Glomerular endothelial cell (primary cell): ENCODE measurements at regions not wholly inside any gene's neighbourhood (a gene's known extent, or its start where the extent isn't known, plus 50 kb on each side); places are given as distances from the start of the nearest gene placed in this dataset.
"Not testable (repeated sequence)": the region's sequence is repeated elsewhere in the genome, so short reads cannot be mapped to it uniquely, and the experiment has no call there.

Experiments used
- DNase-seq: peaks from one replicate; pipeline ENCODE4 v3.0.0-alpha.2; 2011; ENCODE audit warnings: low read depth, low spot score; ENCODE audit errors: extremely low read depth

DNA sequence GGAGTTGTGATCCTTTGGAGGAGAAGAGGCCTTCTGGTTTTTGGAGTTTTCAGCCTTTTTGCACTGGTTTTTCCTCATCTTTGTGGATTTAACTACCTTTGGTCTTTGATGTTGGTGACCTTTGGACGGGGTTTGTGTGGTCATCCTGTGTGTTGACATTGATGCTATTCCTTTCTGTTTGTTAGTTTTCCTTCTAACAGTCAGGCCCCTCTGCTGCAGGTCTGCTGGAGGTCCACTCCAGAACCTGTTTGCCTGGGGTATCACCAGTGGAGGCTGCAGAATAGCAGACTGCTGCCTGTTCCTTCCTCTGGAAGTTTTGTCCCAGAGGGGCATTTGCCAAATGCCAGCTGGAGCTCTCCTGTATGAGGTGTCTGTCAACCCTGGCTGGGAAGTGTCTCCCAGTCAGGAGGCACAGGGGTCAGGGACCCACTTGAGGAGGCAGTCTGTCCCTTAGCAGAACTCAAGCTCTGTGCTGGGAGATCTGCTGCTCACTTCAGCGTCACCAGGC lies 149.4 kb upstream of the G2E3 start:
- not testable (repeated sequence) for DNase-seq

DNA sequence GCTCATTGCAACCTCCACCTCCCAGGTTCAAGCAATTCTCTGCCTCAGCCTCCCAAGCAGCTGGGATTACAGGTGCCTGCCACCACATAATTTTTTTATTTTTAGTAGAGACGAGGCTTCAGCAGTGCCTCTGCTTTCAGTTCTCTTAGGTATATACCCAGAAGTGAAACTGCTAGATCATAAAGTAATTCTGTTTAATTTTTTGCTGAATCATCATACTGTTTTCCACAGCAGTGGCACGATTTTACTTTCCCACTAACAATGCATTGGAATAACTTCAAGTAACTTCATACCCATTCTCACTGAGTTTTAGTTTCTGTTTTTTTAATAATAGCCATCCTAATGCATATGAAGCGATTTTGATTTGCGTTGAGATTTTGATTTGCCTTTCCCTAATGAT lies 148.0 kb upstream of the G2E3 start:
- DNase-seq, result no peak

DNA sequence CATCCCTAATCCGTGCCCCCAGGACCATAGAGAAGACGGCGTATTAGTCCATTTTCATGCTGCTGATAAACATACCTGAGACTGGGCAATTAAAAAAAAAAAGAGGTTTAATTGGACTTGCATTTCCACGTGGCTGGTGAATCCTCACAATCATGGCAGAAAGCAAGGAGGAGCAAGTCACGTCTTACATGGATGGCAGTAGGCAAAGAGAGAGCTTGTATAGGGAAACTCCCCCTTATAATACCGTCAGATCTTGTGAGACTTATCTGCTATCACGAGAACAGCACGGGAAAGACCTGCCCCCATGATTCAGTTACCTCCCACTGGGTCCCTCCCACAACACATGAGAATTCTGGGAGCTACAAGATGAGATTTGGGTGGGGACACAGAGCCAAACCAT lies 145.8 kb upstream of the G2E3 start:
- not testable (repeated sequence) for DNase-seq

DNA sequence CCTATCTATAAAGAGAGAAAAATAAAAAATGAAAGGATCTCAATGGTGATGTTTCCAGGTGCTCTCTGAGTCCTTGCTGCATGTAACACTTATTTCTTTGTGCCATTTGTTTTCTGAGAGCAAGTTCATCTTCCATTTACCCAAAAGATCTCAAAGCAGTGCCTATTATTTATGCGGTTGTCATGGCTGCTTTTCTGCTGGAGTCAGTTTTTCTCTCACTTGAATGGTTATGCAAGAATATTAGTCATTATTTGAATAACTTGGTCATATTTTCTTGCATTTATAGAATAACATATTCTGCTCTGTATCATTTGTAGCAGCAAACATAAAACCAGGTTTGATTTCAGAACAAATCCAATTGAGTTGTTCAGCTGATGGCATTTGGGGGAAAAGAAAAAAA lies 141.8 kb upstream of the G2E3 start:
- DNase-seq, result no peak

DNA sequence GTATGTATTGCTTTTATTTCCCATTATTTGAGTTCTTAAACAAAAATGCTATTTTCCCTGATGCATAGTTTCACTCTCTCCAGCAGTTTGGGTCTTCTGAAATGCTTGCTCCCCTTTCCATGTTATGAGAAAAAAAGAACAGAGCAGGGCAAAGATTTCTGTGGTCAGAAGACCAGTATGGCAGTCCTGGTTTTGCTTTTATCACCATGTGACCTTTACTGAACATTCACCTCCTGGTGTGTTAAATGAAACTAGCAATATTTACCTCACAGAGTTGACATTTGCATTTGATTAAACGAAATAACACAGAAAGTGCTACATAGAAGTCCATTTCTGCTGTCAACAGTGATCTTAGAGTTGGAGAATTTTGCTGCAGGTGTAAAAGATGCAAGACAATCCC lies 141.0 kb upstream of the G2E3 start:
- no peak for DNase-seq

DNA sequence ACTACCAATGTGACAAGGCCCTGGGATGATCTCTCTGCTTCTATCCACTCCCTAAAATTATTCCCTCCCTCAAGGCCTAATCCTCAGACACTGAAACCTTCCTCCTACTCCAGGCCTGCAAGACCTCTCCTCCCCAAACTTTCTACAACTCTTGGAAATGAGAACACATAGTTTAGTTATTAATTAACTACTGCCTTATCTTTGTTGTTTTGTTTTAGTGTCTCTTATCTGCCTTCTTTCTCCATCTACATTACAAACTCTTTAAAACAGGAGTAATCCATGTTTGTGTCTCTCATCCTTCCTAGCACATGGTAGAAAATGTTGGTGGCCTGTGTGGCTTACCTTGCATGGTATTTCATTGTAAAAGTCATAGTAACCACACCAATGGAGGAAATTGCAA lies 139.9 kb upstream of the G2E3 start:
- DNase-seq, result no peak

- DNase-seq, result no peak
Measured at GRCh38 chr14:30420515-30420914, 138.4 kb upstream of the G2E3 start.

- DNase-seq, result no peak
Measured at GRCh38 chr14:30426463-30426862, 132.5 kb upstream of the G2E3 start.

DNA sequence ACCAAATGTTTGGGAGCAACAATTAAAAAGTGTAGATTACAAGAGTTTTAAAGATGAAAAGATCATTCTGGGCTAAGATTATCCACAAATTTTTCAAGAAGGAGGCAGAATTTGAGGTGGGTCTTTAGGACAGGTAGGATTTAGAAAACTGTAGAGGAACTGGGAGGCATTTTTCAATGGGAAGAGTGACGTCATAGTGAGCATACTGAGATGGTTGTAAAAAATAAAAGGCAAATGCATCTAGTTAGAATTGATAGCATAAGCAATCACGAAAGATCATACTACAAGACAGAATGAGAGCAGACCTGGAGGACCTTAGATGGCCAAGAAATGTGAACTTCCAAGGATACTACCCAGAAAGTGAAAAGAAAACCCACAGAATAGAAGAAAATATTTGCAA lies 131.6 kb upstream of the G2E3 start:
- DNase-seq, result no peak

GRCh38 chr14:30427846-30428245 lies 131.1 kb upstream of the G2E3 start:
- DNase-seq, result no peak

- DNase-seq, result no peak
Measured at GRCh38 chr14:30431552-30431951, 127.4 kb upstream of the G2E3 start.

DNA sequence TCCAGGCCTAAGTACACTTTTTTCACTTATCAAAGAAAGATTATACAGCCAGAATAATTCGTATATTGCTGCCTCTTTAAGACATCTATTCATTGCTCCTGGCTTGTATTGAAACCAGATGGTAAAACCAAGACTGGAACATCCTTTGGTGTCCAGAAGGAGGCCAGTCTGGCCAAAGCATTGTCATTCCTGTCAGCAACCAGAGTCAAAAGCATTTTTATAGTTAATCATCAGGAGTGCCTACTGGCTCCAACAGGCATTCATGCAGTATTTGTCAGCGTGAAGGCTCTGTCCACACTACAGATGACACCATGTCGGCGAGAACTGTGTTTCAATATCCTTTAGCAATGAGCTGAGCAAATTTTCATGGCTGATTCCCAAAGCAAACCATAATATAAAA lies 118.0 kb upstream of the G2E3 start:
- DNase-seq, result no peak

DNA sequence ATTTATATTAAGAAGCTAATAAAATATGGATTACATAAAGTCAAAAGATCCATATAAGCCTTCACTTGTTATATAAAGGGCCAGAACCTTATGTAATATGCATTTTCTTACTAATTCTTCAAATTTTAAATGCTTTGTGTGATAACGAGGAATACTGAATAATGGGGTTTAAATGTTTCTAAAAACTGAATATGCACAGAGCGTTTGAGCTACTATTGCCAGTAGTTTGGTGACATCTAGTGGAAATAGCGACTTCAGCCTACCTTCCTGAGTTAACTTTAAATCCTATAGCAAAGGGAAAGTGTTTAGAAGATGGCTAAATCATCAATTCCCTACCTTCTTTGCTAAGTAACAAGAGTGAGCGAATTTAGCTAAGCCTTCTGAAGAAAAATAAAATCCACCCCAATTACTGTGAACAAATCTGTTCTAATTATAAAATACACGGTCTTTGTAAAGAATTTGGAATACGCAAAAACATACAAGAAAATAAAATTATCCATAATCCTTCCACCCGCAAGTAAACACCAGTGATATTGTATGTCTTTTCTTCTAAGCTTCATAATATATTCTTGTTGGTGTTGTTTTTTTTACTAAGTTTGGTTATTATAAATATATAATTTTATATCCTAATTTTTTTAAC lies 115.5 kb upstream of the G2E3 start:
- DNase-seq, result no peak

DNA sequence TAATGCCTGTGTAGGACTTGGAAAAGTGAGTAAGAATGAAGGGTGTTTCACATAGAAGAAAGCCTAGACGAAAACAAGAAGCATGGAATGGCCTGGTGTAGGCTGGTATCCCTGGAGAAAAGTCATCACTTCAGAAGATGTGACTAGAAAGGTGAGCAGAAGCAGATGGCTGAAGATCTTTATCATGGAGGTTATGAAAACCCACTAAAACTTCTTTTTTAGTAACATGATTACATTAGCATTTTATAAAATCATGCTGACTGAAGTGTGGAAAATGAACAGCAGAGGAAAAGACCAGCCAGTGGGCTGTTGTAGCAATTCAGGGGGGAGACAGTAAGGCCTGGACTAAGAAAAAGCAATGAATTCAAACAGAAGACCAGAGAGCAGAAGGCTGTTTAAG lies 114.5 kb upstream of the G2E3 start:
- DNase-seq, result no peak

DNA sequence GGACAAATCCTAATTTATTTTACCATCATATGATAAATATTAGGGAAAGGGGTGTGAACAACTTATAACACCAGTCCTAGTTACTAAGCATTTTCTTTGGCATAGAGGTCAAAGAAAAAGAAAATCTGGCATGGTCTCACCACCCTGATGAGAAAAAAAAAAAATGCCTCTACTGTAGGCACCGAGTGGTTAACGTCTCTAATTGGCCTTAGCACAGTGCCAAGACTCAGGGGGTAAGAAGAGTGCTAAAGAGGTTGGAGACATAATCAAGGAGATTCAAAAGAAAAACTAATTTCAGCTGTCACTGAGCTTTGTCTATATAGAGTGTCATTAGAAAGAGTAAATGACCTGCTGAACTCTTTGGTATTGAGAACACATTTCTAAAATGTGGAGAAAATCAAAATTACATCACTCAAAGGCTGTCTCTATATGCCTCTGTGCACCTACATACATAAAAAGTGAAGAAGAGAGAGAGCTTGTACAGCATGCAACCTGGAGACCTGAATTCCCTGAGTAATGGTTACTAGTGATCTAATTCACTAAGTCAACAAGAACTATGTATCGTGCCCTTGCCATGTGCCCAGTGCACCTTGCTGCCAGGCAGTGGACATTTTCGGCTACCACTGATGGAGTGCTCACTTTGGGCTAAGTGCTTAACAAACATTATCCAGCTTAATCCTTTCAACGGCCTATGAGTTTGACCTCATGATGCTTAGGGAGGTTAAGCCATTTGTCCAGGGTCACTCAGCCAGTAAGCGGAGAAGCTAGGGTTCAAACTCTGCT lies 113.8 kb upstream of the G2E3 start:
- DNase-seq, result no peak

GRCh38 chr14:30445852-30446251 lies 113.1 kb upstream of the G2E3 start:
- DNase-seq, result no peak

DNA sequence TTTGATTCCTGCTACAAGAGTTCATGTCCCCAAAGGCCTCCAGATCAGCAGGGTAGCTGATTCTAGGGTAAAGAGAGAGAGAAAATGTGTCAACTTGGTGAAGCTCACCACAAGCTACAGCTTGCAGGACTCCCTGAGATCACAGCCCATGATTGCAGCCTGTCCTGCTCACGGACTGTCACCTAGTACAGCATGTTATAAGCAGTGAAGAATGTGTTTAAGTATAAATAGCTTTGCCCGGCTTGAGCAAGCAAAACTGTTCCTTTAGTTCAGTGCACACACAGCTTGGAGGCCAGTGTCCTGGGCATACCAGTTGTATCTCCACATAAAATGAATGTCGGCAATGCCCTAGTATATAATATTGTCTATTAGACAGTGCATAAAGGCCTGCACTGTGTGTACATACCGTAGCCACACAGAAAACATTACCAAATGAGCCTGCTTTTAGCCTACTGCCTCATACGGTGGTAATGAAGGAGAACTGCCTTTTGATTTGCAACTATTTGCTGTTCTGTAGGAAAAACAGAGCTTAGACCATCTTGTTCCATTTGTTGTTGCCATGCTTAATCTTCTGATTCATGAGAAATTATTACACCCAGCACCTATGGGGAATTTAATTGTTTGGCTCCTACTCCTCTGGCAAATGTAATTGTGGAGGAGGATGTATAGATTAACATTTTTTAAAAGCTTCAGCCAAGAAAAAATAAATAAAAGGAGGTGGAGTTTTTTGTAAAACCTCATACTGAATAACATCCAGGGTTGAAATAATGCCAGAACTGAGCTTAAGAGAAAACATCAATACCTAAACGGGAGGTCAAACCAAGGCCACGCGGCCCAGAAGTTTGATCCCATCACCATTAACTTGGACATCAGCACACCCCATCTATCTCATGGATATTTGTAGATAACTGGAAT lies 108.1 kb upstream of the G2E3 start:
- DNase-seq, result no peak

GRCh38 chr14:30456296-30456695 lies 102.7 kb upstream of the G2E3 start:
- DNase-seq, result no peak

- DNase-seq, result no peak
Measured at GRCh38 chr14:30462358-30462757, 96.6 kb upstream of the G2E3 start.

DNA sequence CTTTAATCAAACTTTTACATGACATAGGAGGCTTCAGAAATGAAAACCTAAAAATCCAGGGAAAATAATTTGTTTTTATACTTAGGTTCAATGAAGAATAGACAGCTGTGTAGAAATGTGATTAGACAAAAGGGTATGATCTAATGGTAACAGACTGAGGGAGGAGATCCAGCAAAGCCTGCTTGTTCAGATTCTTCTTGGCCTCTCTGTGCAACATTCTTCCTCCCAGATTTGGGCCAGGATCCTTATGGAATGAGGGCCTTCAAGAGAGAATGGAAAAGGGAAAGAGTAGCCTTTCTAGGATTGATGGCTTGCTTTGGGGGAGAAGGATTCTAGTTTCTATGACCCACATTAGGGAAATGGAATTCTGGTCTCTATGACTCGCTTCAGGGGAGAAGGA lies 94.5 kb upstream of the G2E3 start:
- no peak for DNase-seq

GRCh38 chr14:30468354-30468753 lies 90.6 kb upstream of the G2E3 start:
- no peak for DNase-seq
